ENCODE measurements at regions not wholly inside any gene's neighbourhood (a gene's known extent, or its start where the extent isn't known, plus 50 kb on each side); places are given as distances from the start of the nearest gene placed in this dataset.

- Histone ChIP-seq H3K27me3 (replicated peaks in 1 of 2; ENCODE audit: control insufficient read depth in 2 of 2, insufficient read depth in 2 of 2, low read length in 1 of 2) (no peaks in the 10 kb centered on the region; a peak in 1 of 4 replicates), H3K4me1 (ENCODE audit: control insufficient read depth, insufficient read depth, low read length) (peaks cover 2% of the 10 kb centered on the region; the same call in 1 of the 2 replicates), H3K36me3 (ENCODE audit: control insufficient read depth in 2 of 2, insufficient read depth in 2 of 2, low read length in 1 of 2) (no peaks in the 10 kb centered on the region), H3K4me3 (no peak overlapping the region), H2AFZ (ENCODE audit: control insufficient read depth, low read depth, low read length) (no peak overlapping the region), H3K4me2 (ENCODE audit: control insufficient read depth, insufficient read depth) (no peak overlapping the region), H3K9ac (ENCODE audit: control insufficient read depth, insufficient read depth, low read length) (no peak overlapping the region), H3K9me3 (replicated peaks; ENCODE audit: control insufficient read depth, insufficient read depth, low read length) (no peaks in the 10 kb centered on the region), H4K20me1 (ENCODE audit: control insufficient read depth, insufficient read depth) (no peaks in the 10 kb centered on the region), H3K79me2 (ENCODE audit: control insufficient read depth, insufficient read depth, low read length) (no peaks in the 10 kb centered on the region), H3K27ac (ENCODE audit: control insufficient read depth, insufficient read depth) (no peak overlapping the region)
- ATAC-seq, result no peak
- 49% methylated on average over 3 of the region's 3 CpGs for WGBS (ENCODE audit: insufficient coverage, insufficient replicate concordance, low lambda C conversion rate, missing lambda C conversion rate)
- RAD21 ChIA-PET (ENCODE audit: unreplicated experiment), result interaction anchor here (1.0 to 2.0 kb wide), 3 partner anchors 20 to 539 kb away, joined by 3 to 10 read pairs (median 5); partner anchors contain the start of gene CALCRL
- DNase-seq (ENCODE audit: low read depth, low spot score), result no peak
- intact Hi-C loops (cut with micrococcal nuclease; ENCODE audit: unreplicated experiment) (no loop called here), in situ Hi-C loops (cut with MboI) (no loop called here)
- BruUV-seq (replicated peaks), result no TSS peak
- CTCF ChIA-PET, result interaction anchor here (0.7 to 2.1 kb wide), 4 partner anchors 46 to 548 kb away, joined by 4 to 9 read pairs (median 4); no protein-coding TSS in a partner anchor
- POLR2A ChIA-PET, result no interaction called here
- no peak for FAIRE-seq
- SMC1A ChIA-PET (ENCODE audit: uncharacterized antibody, unreplicated experiment), result interaction anchor here (0.6 to 2.5 kb wide), 12 partner anchors 10 to 548 kb away, joined by 3 to 9 read pairs (median 4); no protein-coding TSS in a partner anchor
- TF ChIP-seq FOXK2 (IDR thresholded peaks at IDR 0.05), result no peak
- no peak for TF ChIP-seq EGR1 (IDR thresholded peaks at IDR 0.05; ENCODE audit: borderline replicate concordance in 1 of 2, low read depth in 2 of 2, low read length in 2 of 2)
- TF ChIP-seq SKIL (IDR thresholded peaks at IDR 0.05; ENCODE audit: low read depth, poor library complexity, severe bottlenecking), result no peak
- TF ChIP-seq ZBTB40 (IDR thresholded peaks at IDR 0.05; ENCODE audit: borderline replicate concordance), result no peak
- TF ChIP-seq SUPT20H (IDR thresholded peaks at IDR 0.05; ENCODE audit: borderline replicate concordance, control insufficient read depth, low read depth, low read length), result no peak
- TF ChIP-seq RBBP5 (conservative IDR thresholded peaks at IDR 0.05), result no peak
- no peak for TF ChIP-seq KLF5 (IDR thresholded peaks at IDR 0.05; ENCODE audit: partially characterized antibody)
- no peak for TF ChIP-seq RAD21 (IDR thresholded peaks at IDR 0.05; ENCODE audit: insufficient read depth, low read depth, low read length)
- TF ChIP-seq BMI1 (IDR thresholded peaks at IDR 0.05; ENCODE audit: borderline replicate concordance), result no peak
- no peak for TF ChIP-seq RB1 (IDR thresholded peaks at IDR 0.05; ENCODE audit: borderline replicate concordance)
- no peak for TF ChIP-seq ESRRA (IDR thresholded peaks at IDR 0.05; ENCODE audit: low read length)
- no peak for TF ChIP-seq HDAC2 (IDR thresholded peaks at IDR 0.05)
- no peak for TF ChIP-seq SUZ12 (IDR thresholded peaks at IDR 0.05; ENCODE audit: unreplicated experiment)
- no peak for TF ChIP-seq SIN3A (IDR thresholded peaks at IDR 0.05; ENCODE audit: low read depth, low read length)
- no peak for TF ChIP-seq ELK1 (IDR thresholded peaks at IDR 0.05; ENCODE audit: low read depth, low read length)
- no peak for TF ChIP-seq RELA (IDR thresholded peaks at IDR 0.05; ENCODE audit: borderline replicate concordance, partially characterized antibody)
Observed at GRCh38 chr2:186909095-186909494, 60.1 kb upstream of the ZSWIM2 start.

Data from GM12878 (cell line).